ENCODE measurements at regions not wholly inside any gene's neighbourhood (a gene's known extent, or its start where the extent isn't known, plus 50 kb on each side); places are given as distances from the start of the nearest gene placed in this dataset.
"Not testable (repeated sequence)": the region's sequence is repeated elsewhere in the genome, so short reads cannot be mapped to it uniquely, and the experiment has no call there.

DNA sequence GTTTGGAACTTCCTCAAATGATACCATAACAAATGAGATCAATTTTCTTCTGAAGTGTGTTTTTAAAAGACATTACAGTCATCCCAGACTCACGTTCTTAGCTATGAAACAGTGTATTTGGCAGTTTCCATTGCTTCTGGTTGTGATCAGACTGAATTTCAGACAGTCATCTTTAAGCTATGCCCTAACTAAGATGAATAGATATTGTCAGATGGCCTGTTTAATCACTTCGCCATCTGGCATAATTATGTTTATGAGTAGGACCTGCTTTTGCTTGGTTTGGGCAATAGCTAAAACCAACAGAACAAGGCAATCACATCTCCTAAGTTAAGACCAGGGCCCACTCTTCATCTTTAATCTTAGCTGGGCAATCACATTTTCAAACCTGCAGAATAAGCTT, 313.1 kb downstream of the SV2B start:
- DNase-seq (ENCODE audit: low read depth in 3 of 3, low spot score in 1 of 3), result no peak

DNA sequence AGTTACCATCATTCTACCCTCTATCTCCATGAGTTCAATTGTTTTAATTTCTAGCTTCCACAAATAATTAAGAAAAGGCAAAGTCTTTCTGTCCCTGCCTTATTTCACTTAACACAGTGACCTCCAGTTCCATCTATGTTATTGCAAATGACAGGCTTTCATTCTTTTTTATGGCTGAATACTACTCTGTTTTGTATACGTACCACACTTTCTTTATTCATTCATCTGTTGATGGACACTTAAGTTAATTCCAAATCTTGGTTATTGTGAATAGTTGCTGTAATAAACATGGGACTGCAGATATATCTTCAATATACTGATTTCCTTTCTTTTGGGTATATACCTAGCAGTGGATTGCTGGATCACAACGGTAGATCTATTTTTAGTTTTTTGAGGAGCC, 314.1 kb downstream of the SV2B start:
- no peak for DNase-seq (ENCODE audit: low read depth in 3 of 3, low spot score in 1 of 3)

DNA sequence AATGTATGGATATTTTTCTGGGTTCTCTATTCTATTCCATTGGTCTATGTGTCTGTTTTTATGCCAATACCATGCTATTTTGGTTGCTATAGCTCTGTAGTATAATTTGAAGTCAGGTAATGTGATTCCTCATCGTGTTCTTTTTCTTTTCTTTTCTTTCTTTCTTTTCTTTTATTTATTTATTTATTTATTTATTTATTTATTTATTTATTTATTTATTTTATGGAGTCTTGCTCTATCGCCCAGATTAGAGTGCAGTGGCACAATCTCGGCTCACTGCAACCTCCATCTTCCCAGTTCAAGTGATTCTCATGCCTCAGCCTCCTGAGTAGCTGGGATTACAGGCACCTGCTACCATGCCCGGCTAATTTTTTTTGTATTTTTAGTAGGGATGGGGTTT, 315.2 kb downstream of the SV2B start:
- not testable (repeated sequence) for DNase-seq (ENCODE audit: low read depth in 3 of 3, low spot score in 1 of 3)

DNA sequence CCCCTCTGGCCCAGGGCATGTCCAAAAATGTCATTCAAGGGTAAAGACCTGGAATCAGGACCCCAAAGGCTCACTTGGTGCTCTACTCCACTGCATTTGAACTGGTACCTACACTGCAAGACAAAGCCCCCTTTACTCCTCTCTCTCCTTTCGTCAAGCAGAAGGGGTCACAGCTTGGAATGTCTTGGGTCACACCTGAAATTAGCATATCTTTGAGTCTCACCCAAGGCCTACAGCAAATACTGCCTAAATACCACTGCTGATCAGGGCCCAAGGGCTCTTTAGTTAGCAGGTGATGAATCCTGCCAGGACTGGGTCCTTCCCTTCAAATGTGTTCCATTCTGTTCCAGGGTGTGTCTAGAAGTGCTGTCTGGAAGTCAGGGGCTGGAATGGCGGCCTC, 320.6 kb downstream of the SV2B start:
- no peak for DNase-seq (ENCODE audit: low read depth in 3 of 3, low spot score in 1 of 3)

DNA sequence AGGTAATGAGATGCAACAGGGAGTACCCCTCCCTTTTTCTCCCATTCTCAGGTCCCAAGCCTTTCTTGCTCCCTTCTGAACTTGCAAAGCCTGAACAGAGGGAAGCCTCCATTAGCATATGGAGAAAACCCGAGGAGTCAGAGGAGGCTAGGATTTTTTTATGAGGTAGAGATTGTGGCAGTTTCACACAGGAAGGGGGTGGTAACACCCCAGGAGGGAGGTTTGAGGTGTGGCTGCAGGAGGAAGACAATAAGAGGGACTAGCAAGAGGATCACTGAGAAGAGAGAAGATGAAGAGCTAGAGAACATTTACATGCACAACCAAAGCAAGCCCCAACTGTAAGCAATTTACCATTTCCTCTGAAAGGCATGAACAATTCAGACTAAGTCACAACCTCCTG, 322.7 kb downstream of the SV2B start:
- DNase-seq (ENCODE audit: low read depth in 3 of 3, low spot score in 1 of 3), result no peak

DNA sequence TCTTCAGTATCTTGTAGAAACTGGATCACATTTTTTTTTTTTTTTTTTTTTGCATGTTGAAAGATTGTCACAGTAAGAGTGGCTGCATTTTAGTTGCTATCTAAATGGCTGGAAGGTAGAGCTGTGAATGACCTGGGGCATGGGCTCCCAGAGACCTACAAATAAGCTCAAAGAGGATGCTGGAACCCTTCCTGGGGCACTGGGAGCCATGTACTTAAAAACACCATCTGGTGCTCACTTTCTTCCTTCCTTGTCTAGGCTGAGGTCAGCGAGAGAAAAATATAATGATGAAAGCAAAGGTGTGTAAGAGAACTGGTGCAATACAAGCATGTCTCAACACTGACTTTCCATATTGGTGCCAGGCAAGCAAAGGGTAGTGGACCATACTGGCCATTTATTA, 323.9 kb downstream of the SV2B start:
- no peak for DNase-seq (ENCODE audit: low read depth in 3 of 3, low spot score in 1 of 3)

DNA sequence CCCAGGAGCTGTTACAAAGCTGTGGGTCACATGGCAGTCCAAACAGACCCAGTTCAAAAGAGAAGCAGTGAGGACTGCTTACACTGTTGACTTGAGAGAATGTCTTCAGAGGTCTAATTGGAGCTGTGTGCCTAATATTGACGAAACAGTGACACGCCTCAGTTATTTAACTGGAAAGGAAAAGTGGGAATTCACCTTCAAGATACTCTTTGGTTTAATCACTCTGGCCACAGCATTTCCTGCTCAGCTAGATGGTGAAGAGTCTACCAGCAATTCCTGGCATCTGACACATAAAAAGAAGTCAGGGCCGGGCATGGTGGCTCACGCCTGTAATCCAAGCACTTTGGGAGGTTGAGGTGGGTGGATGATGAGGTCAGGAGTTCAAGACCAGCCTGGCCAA, 326.4 kb downstream of the SV2B start:
- DNase-seq (ENCODE audit: low read depth in 3 of 3, low spot score in 1 of 3), result no peak

DNA sequence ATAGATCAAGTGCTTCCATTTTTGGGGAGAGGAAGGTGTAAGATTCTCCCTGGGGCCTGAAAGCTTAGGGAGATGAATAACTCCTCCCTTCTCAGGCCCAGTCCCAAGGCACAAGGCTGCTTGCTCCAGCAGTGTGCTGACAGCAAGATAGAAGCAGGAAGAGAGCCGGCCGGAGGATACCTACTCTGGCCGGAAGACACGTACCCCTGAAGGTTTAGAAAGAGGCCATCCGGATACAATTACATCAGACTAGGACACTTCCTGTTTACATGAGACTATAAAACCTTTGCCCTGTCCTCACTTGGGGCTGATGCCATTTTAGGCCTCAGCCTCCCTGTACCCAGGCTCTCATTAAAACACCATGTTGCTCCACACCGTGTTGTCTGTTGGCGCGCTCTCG, 329.9 kb downstream of the SV2B start:
- no peak for DNase-seq (ENCODE audit: low read depth in 3 of 3, low spot score in 1 of 3)

DNA sequence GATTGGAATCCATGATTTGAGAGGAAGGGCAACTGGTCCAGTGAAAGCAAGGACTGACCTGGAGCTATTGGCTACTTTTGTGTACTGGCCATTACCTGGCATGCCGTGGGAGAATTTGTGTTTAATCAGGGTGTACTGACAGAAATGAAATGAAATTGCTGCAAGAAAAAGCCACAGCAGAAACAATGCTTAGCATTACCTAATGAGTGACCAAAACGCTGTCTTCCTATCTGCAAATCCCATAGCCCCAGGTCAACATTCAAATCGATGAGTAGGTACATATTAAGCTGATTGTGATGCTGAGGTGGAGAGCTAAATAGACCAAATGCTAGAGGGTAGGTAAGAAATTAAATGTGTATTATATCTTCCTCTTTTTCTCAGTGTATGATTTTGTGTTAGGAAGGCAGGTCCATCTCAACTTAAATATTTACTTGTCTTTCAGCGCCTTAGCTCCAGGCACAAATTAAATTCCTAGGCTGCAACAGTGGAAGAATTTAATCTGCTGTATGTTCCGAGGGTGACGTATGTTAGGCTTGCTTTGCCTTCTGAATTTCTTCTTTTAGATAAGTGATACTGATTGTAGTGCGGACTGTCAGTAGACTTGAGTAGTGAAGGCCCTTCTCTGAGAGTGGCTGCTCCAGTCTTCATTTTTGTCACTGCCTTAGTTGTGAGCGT, 331.1 kb downstream of the SV2B start:
- no peak for DNase-seq (ENCODE audit: low read depth in 3 of 3, low spot score in 1 of 3)

DNA sequence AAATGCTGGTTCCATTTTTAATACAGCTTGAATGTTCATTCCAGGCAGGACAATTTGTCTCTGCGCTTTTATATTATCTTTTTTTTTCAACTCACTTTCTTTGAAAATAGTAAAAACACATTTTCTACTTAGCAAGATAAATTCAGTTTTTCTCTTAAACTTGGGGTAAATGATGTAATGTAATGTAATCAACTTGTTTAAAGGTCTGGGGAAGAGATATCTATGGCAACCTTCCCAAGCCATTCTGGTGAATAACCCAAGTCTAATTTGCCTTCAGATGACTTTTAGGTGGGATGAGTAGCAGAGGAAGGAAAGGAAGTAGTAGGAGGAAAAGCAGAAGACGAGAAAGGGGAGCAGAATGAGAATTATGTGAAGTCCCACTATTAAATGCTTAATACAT, 335.1 kb downstream of the SV2B start:
- no peak for DNase-seq (ENCODE audit: low read depth in 3 of 3, low spot score in 1 of 3)

DNA sequence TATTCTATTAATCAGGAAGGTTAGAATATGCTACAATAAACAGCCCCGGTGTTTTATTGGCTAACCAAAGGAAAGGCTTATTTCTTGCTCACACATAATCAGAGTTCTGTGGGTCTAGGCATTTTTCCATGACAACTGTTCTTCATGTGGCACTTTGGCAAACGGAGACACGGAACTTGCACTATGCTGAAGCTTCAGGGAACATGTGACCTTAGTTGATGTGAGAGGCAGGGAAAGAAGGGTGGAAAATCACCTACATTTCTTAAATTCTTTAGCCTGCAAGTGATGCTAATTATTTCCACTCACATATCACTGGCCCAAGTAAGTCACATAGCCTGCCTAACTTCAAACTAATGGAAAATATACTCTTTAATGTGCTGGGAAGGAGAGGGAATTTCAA, 344.6 kb downstream of the SV2B start:
- DNase-seq (ENCODE audit: low read depth in 3 of 3, low spot score in 1 of 3), result no peak

DNA sequence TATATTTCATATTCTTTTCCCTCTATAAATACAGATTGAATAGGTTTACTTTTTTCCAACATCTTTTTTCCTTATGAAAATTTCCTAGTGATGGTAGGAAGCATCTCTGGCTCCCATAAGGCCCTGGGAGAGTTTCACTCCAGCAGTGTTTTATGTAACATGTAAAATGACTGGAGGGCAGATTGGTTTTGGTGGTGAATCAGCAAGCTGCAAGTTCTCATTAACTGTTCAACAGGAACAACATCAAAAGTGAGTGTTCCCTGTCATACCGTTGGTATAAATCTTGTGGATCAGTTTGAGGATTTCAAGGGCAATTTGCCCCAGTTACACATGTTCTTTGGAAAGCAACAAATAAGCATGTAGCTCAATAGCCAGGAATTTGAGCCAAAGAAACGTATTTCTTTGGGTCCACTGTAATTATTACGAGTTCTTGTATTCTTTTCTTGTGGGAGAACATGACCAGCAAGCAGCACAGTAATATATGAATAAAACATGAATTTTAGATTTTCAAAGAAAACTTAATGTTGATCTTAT, 345.7 kb downstream of the SV2B start:
- no peak for DNase-seq (ENCODE audit: low read depth in 3 of 3, low spot score in 1 of 3)

DNA sequence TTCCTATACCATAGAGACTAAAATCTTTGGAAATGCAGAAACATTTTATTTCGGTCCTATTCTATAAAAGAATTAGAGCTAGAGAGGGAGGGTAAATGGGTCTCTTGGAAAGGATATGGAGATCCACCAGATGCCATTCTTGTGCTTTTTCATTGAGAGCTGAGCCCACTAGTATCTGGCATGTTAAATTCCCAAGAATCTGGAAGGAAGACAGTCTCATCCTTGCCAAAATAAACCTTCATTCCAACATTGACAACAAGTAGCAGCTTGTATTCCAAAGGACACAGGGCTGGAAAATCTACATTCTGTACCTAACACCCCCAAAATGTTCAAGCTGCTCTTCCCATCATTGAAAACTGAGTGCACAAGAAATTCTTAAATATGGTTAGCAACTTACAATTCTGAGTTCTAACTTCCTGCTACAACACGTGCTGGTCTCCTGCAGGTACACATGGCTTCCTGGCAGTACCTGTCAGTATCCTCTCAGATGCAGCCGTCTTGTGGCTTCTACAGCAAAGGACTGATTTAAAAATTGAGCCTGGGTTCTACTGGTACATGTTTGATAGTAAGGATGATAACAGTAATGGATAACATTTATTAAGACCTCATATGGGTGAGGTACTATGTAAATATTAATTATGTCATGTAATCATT, 348.1 kb downstream of the SV2B start:
- no peak for DNase-seq (ENCODE audit: low read depth in 3 of 3, low spot score in 1 of 3)

DNA sequence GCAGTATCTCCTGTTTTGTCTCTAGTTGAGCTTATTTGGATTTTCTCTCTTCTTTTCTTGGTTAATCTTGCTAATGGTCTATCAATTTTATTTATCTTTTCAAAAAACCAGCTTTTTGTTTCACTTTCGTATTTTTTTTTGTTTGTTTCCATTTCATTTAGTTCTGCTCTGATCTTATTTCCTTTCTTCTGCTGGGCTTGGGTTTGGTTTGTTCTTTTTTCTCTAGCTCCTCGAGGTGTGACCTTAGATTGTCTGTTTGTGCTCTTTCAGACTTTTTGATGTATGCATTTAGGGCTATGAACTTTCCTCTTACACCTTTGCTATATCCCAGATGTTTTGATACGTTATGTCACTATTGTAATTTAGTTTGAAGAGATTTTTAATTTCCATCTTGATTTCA, 353.3 kb downstream of the SV2B start:
- DNase-seq (ENCODE audit: low read depth in 3 of 3, low spot score in 1 of 3), result not testable (repeated sequence)

DNA sequence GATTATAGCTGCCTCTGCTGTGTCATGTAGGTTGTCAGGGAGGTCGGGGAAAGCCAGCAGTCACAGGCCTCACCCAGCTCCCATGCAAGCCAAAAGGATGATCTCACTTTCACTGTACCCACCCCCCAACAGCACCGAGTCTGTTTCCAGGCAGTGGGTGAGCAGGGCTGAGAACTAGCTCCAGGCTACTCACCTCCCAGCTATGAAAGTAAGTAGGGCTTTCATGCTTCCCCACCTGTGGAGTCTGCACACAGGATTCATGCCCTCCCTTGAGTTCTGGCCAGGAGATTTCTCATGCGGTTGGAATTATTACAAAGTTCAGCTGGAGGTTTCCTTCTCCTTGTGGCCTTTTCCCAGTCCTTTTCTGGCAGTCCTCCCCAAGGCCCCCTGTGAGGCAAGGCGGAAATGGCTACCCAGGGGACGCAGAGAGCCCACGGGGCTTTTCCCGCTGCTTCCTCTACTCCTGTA, 356.2 kb downstream of the SV2B start:
- no peak for DNase-seq (ENCODE audit: low read depth in 3 of 3, low spot score in 1 of 3)

DNA sequence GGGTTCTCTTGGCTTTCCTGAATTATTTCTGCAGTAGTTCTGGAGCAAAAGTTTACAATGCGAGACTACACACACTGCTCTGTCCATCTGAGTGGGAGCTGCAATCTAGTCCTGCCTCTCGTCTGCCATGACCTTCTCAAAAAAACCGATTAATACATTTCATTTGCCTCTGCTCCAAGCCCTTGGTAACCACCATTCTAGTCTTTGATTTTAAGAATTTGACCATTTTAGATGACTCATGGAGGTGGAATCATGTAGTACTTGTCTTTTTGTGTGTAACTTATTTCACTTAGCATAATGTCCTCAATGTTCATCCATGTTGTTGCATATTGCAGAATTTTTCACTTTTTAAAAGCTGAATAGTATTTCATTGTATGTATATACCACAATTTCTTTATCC, 356.9 kb downstream of the SV2B start:
- no peak for DNase-seq (ENCODE audit: low read depth in 3 of 3, low spot score in 1 of 3)

DNA sequence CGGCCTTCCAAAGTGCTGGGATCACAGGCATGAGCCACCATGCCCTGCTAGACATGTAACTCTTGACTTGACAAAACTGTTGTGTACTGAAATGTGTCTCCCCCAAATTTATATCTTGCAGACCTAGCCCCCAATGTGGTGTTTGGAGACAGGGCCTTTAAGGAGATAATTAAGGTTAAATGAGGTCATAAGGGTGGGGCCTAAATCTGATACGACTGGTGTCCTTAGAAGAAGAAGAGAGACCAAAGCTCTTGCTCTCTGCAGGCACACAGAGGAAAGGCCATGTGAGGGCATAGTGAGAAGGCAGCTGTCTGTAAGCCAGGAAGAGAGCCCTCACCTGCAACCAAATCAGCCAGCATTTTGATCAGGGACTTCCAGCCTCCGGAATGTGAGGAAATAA, 361.3 kb downstream of the SV2B start:
- DNase-seq (ENCODE audit: low read depth in 3 of 3, low spot score in 1 of 3), result no peak

DNA sequence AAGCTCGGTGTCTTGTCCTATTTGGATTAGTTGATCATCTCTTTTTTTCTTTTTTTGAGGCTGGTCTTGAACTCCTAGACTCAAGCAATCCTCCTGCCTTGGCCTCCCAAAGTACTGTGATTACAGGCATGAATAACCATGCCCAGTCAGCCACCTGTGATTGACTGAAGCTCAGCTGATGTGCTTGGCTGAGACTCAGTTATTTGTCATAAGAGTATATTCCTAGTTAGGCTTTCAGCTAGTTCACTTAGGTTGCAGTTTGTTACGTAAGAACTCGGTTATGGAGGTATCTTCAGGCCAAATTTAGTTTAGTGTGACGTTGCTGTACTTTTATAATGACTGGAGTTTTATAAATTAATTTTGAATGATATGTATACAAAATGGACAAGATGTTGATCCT, 365.0 kb downstream of the SV2B start:
- no peak for DNase-seq (ENCODE audit: low read depth in 3 of 3, low spot score in 1 of 3)

DNA sequence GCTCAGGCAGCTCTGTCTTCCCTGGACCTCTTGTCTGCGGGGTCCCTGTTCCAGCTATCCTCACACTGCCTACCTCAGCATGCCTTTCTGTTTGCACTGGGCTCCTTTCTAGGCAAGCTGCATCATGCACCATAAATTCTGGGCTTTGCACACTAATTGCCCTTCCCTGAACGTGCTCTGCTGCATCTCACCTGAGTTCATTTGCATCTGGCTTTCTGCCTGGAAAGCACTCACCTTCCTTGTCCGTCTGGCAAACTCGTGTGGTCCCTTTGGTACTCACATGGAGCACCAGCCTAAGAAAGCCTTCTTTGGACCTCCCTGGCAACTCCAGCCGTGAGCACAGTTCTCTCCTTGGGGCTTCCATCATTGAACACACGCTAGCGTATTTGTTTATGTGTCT, 365.6 kb downstream of the SV2B start:
- DNase-seq (ENCODE audit: low read depth in 3 of 3, low spot score in 1 of 3), result no peak

DNA sequence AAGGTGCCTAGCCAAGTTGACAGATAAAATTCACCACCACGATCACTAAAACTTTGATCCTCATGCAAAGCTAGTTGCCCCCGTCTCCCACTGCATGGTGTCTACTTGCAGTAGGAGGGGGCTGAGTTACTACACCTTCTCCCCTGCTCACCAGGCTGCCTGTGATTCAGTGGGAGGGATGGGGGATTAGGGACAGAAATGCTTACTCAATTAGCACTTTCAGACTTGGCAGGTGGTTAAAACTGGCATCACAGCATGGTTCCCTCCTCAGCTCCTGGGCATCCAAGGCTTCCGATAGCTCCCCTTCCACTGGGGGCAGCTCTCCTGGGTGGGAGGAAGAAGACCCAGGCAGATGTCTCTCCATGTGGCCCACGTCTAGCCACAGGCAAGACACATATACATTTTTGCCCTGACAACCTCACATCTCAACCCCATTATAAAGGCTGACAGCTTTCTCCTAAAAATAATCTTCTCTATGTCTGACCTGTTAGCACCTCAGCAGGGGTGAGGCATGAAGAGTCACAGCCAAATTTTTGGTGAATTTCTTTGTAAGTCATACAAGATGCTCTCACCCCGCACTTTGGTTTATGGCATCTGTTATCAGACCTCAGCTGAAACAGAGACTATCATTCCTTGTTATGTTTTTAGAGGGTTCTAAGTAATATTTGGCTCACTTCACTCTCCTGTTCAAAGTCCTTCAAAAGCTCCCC, 369.0 kb downstream of the SV2B start:
- DNase-seq (ENCODE audit: low read depth in 3 of 3, low spot score in 1 of 3), result no peak

DNA sequence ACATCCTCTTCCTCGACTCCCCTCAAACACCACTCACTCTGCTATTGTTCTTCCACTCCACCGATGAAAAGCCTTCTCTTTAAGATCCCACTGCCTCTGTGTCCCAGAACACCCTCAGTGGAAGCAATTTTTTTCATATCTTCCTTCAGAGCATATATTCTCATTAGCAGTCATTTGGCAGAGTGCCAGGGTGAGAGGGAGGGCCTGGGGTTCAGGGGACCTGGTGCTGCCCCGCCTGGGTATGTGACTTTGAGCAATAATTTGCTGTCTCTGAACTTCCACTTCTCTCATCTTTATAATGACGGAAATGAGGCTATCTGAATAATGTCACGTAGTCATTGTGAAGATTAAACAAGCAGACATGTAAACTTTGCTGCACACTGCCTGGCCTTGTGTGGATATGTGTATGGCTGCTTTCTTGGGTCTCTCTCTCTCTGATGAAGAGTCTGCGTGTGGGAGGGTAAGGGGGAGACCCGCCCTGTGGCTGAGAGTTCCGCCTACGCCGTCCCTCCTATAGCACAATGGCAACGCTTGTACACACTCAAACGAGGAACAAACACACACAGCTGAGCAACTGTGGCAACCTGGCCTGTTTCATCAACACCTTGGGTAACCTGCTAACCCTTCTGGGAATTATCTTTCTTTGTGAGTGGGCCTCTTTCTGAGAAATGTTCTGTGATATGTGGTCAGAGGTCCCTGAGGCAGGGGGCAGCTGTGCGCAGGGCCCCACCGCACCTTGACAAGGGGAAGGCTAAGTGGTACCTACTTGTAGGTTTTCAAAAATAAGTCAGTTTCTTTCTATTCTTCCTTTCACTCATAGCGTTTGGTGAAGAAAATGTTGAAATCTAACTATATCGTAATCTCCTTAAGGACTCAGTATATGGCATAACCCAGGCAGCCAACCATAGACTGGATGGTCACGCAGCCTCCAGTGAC, 369.8 kb downstream of the SV2B start:
- DNase-seq (ENCODE audit: low read depth in 3 of 3, low spot score in 1 of 3), result peak in 2 of 3 donors; percentile 12 to 33

All from stimulated activated CD4-positive, alpha-beta T cell treated with anti-CD3 and anti-CD28 coated beads, TNF-alpha, amount 100 ng/mL, for 1 hour (primary cell).